K562 (cell line): ENCODE measurements at regions not wholly inside any gene's neighbourhood (a gene's known extent, or its start where the extent isn't known, plus 50 kb on each side); places are given as distances from the start of the nearest gene placed in this dataset.

Source experiments
- BHLHE40 ChIP-seq: IDR thresholded peaks from 2 replicates; pipeline ENCODE4 v1.6.1; 2011; ENCODE audit warnings: low read length, improper control_type of control experiment
- ELF4 ChIP-seq: fragments of 450-650 bp; formaldehyde crosslinking; IDR thresholded peaks from 2 replicates; pipeline ENCODE4 v1.4.0; 2022; ENCODE audit warnings: missing genetic modification characterization
- FOXA1 ChIP-seq: fragments of 450-650 bp; IDR thresholded peaks from 2 replicates; pipeline ENCODE4 v1.6.1; 2016; ENCODE audit warnings: mild to moderate bottlenecking, borderline replicate concordance
- NFE2L1 ChIP-seq: fragments of 450-650 bp; IDR thresholded peaks from 2 replicates; pipeline ENCODE4 v1.6.1; 2016; ENCODE audit warnings: missing genetic modification characterization, low read depth, mild to moderate bottlenecking, missing compliant biosample characterization, moderate library complexity, borderline replicate concordance
- SIN3B ChIP-seq: fragments of 450-650 bp; IDR thresholded peaks from 2 replicates; pipeline ENCODE4 v1.6.1; 2017; ENCODE audit warnings: low read depth, mild to moderate bottlenecking, moderate library complexity
- SIX5 ChIP-seq, 2 experiments: IDR thresholded peaks; 2 replicates each; pipeline ENCODE4 v1.6.1; 2011; ENCODE audit warnings: low read length in 2 of 2, borderline replicate concordance in 1 of 2, low read depth in 1 of 2, mild to moderate bottlenecking in 1 of 2, moderate library complexity in 1 of 2; ENCODE audit not compliant: insufficient read depth in 1 of 2
- TEAD4 ChIP-seq, 2 experiments: sonication (generic) in 1 of 2; formaldehyde crosslinking in 1 of 2; IDR thresholded peaks; 2 replicates each; pipeline versions ENCODE4 v1.6.1 to v1.8.0; 2012 to 2022; ENCODE audit warnings: borderline replicate concordance in 1 of 2, inconsistent platforms in 1 of 2, low read length in 1 of 2, mild to moderate bottlenecking in 1 of 2, missing genetic modification reagents in 1 of 2
- ZFP36 ChIP-seq: fragments of 150-350 bp; IDR thresholded peaks from 2 replicates; pipeline ENCODE4 v1.6.1; 2018; ENCODE audit warnings: low read length, low read depth; ENCODE audit not compliant: partially characterized antibody
- TF ChIP-seq, protein P1 (sequence below), 3 experiments: IDR thresholded peaks in 2 of 3; conservative IDR thresholded peaks in 1 of 3; 2 replicates each; pipeline ENCODE4 v1.5.1; 2011 to 2012; ENCODE audit warnings: low read length in 3 of 3, mild to moderate bottlenecking in 3 of 3, control low read depth in 2 of 3, improper control_type of control experiment in 1 of 3, inconsistent platforms in 1 of 3, low read depth in 1 of 3, mixed read lengths in 1 of 3, moderate library complexity in 1 of 3; ENCODE audit not compliant: insufficient read depth in 2 of 3
- TF ChIP-seq, protein P2 (sequence below): fragments of 250-450 bp; sonication (Bioruptor Pico); IDR thresholded peaks from 2 replicates; pipeline ENCODE4 v1.4.0; 2020; ENCODE audit warnings: mild to moderate bottlenecking, moderate library complexity, borderline replicate concordance

DNA sequence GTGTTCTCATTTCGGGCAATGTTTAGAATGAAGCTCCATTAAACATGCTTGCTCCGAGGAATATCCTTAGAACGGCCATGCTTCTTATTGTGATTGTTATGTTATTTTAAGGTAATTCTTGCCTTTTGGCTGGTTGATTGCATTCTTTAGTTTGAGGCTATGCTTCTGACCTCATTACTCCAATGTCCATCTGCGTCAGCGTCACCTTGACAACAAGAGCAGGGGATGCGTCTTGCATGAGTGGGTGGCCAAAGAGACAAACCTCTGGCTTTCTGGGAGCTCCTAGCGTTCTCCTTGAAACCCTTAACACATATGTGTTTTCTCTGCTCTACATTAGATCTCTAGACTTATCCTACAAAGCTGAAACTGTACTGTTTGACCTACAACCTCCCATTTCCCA, 184.3 kb downstream of the THBS2 start:
- TF ChIP-seq, protein P1, sequence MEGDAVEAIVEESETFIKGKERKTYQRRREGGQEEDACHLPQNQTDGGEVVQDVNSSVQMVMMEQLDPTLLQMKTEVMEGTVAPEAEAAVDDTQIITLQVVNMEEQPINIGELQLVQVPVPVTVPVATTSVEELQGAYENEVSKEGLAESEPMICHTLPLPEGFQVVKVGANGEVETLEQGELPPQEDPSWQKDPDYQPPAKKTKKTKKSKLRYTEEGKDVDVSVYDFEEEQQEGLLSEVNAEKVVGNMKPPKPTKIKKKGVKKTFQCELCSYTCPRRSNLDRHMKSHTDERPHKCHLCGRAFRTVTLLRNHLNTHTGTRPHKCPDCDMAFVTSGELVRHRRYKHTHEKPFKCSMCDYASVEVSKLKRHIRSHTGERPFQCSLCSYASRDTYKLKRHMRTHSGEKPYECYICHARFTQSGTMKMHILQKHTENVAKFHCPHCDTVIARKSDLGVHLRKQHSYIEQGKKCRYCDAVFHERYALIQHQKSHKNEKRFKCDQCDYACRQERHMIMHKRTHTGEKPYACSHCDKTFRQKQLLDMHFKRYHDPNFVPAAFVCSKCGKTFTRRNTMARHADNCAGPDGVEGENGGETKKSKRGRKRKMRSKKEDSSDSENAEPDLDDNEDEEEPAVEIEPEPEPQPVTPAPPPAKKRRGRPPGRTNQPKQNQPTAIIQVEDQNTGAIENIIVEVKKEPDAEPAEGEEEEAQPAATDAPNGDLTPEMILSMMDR (IDR thresholded peaks at IDR 0.05 in 2 of 3, conservative IDR thresholded peaks at IDR 0.05 in 1 of 3; ENCODE audit: insufficient read depth in 2 of 3, low read depth in 1 of 3, low read length in 3 of 3), result no peak
- TF ChIP-seq, protein P2, sequence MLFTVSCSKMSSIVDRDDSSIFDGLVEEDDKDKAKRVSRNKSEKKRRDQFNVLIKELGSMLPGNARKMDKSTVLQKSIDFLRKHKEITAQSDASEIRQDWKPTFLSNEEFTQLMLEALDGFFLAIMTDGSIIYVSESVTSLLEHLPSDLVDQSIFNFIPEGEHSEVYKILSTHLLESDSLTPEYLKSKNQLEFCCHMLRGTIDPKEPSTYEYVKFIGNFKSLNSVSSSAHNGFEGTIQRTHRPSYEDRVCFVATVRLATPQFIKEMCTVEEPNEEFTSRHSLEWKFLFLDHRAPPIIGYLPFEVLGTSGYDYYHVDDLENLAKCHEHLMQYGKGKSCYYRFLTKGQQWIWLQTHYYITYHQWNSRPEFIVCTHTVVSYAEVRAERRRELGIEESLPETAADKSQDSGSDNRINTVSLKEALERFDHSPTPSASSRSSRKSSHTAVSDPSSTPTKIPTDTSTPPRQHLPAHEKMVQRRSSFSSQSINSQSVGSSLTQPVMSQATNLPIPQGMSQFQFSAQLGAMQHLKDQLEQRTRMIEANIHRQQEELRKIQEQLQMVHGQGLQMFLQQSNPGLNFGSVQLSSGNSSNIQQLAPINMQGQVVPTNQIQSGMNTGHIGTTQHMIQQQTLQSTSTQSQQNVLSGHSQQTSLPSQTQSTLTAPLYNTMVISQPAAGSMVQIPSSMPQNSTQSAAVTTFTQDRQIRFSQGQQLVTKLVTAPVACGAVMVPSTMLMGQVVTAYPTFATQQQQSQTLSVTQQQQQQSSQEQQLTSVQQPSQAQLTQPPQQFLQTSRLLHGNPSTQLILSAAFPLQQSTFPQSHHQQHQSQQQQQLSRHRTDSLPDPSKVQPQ (CRISPR knock-in tag), result no peak
- TF ChIP-seq TEAD4 (IDR thresholded peaks at IDR 0.05; ENCODE audit: low read length) (no peak), TEAD4 (CRISPR knock-in tag; IDR thresholded peaks at IDR 0.05; ENCODE audit: borderline replicate concordance) (no peak), NFE2L1 (no peak), SIX5 (IDR thresholded peaks at IDR 0.05; ENCODE audit: borderline replicate concordance in 1 of 2, insufficient read depth in 1 of 2, low read depth in 1 of 2, low read length in 2 of 2) (no peak), SIN3B (no peak), ELF4 (no peak), BHLHE40 (no peak), FOXA1 (no peak), ZFP36 (no peak)
